ENCODE measurements at regions not wholly inside any gene's neighbourhood (a gene's known extent, or its start where the extent isn't known, plus 50 kb on each side); places are given as distances from the start of the nearest gene placed in this dataset.

- Histone ChIP-seq H3K9me3 (no peaks in the 10 kb centered on the region), H3K4me3 (no peak overlapping the region), H3K27ac (peak overlapping the region in 3 of 10 donors; percentile 7 to 47 (median 18)), H3K36me3 (no peaks in the 10 kb centered on the region), H3K27me3 (no peaks in the 10 kb centered on the region), H3K4me1 (peaks cover 0 to 22% (median 9%) of the 10 kb centered on the region in 9 donors)
- intact Hi-C loops (cut with DNase I), result loop anchor here in 1 of 10 donors (10.0 kb wide), 2 partner anchors 135 to 815 kb away; partner anchors contain the start of gene IGFBP3
- DNase-seq (no peak), ATAC-seq (peak in 4 of 8 donors; percentile 20 to 87 (median 36))
- WGBS, 2 donors, result 63 to 67% methylated on average over 5 of the region's 5 CpGs
- TF ChIP-seq CTCF (IDR thresholded peaks at IDR 0.05), result no peak
These were observed 818.6 kb upstream of the IGFBP3 start for GRCh38 chr7:46739518-46740234.

GRCh38 chr7:46738796-46739195, 817.7 kb upstream of the IGFBP3 start:
- Histone ChIP-seq H3K27me3 (no peaks in the 10 kb centered on the region), H3K4me3 (no peak overlapping the region), H3K36me3 (no peaks in the 10 kb centered on the region), H3K9me3 (peaks cover 0 to 8% (median 0%) of the 10 kb centered on the region in 11 donors), H3K4me1 (peaks cover 0 to 22% (median 6%) of the 10 kb centered on the region in 9 donors), H3K27ac (peak overlapping the region in 1 of 10 donors; percentile 2)
- 90 to 94% methylated on average over 5 of the region's 5 CpGs for WGBS, 2 donors
- ATAC-seq, result no peak
- TF ChIP-seq CTCF (IDR thresholded peaks at IDR 0.05), result no peak
- DNase-seq, result no peak
- intact Hi-C loops (cut with DNase I), result no loop called here

GRCh38 chr7:46738165-46738564, 817.1 kb upstream of the IGFBP3 start:
- no peak for TF ChIP-seq CTCF (IDR thresholded peaks at IDR 0.05)
- Histone ChIP-seq H3K4me3 (no peak overlapping the region), H3K36me3 (no peaks in the 10 kb centered on the region), H3K27ac (no peak overlapping the region), H3K27me3 (no peaks in the 10 kb centered on the region), H3K9me3 (peaks cover 0 to 8% (median 0%) of the 10 kb centered on the region in 11 donors), H3K4me1 (peaks cover 0 to 22% (median 6%) of the 10 kb centered on the region in 9 donors)
- 97 to 98% methylated on average over 5 of the region's 5 CpGs for WGBS, 2 donors
- ATAC-seq (no peak), DNase-seq (no peak)
- intact Hi-C loops (cut with DNase I), result no loop called here

- no peak for TF ChIP-seq CTCF (IDR thresholded peaks at IDR 0.05)
- H3K27me3 ChIP-seq, result no peaks in the 10 kb centered on the region
- no peak overlapping the region for H3K4me3 ChIP-seq
- H3K27ac ChIP-seq, result no peak overlapping the region
- H3K9me3 ChIP-seq, result peaks cover 0 to 24% (median 0%) of the 10 kb centered on the region in 11 donors
- no peaks in the 10 kb centered on the region for H3K36me3 ChIP-seq
- DNase-seq, result no peak
- H3K4me1 ChIP-seq, result peaks cover 0 to 4% (median 0%) of the 10 kb centered on the region in 9 donors
- no peak for ATAC-seq
- intact Hi-C loops (cut with DNase I), result no loop called here
These were observed 804.8 kb upstream of the IGFBP3 start for GRCh38 chr7:46725838-46726237.
